ENCODE measurements at regions not wholly inside any gene's neighbourhood (a gene's known extent, or its start where the extent isn't known, plus 50 kb on each side); places are given as distances from the start of the nearest gene placed in this dataset.

DNA sequence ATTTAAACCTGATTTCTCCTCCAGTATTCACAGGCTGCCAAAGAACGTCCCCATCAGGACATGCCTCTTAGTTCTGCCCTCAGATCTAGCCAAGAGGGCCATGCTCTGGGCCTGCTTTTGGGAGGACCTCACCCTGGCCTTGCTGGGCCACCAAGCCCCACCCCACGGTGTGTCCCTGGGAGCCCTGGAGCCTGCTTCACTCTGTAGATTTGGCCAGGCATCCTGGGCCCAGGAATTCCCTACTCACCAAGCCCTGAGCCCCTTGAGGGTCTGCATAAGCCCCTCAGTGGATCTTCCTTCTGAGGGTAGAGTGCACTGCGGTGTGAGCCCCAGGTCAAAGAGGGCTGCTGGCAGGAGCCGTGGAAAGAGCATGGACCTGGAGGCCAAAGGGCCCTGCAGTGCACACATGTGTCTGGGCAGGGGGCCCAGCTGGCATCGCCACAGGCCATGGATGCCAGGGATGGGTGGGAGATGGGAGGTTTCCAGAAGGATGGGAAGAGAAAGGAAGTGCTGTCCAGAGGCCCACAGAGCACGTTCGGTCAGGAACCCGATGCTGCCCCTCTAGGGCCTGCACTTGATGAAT lies 98.0 kb downstream of the DACT2 start:
- no peak overlapping the region for H3K4me3 Mint-ChIP-seq (ENCODE audit: unreplicated experiment)
- BruUV-seq (replicated peaks), result no TSS peak
- no peak overlapping the region for H3K27ac Mint-ChIP-seq (ENCODE audit: unreplicated experiment)
- no peaks in the 10 kb centered on the region for H3K9me3 Mint-ChIP-seq (ENCODE audit: unreplicated experiment)
- DNase-seq, result no peak
- no peak for TF ChIP-seq CTCF (IDR thresholded peaks at IDR 0.05; ENCODE audit: insufficient read depth in 1 of 2, low read depth in 1 of 2, low read length in 1 of 2, severe bottlenecking in 1 of 2, unreplicated experiment in 1 of 2)
- Histone ChIP-seq H3K9me3 (no peaks in the 10 kb centered on the region), H3K4me3 (ENCODE audit: low read depth, low read length) (no peak overlapping the region), H3K36me3 (ENCODE audit: control insufficient read depth, insufficient read depth, low read length) (no peaks in the 10 kb centered on the region), H3K27me3 (replicated peaks; ENCODE audit: control insufficient read depth, insufficient read depth, low read length) (no peaks in the 10 kb centered on the region; the same call in 1 of the 2 replicates), H3K4me1 (no peaks in the 10 kb centered on the region)
- no peaks in the 10 kb centered on the region for H3K36me3 Mint-ChIP-seq (ENCODE audit: insufficient read depth, unreplicated experiment)
- POLR2A ChIA-PET, result no interaction called here
- H3K4me1 Mint-ChIP-seq (ENCODE audit: low read depth, unreplicated experiment), result peaks cover 6% of the 10 kb centered on the region
- no peaks in the 10 kb centered on the region for H3K27me3 Mint-ChIP-seq (ENCODE audit: insufficient read depth, unreplicated experiment)
- intact Hi-C loops (cut with micrococcal nuclease; ENCODE audit: unreplicated experiment), result no loop called here
- CTCF ChIA-PET, result no interaction called here

GRCh38 chr6:168221000-168221399 lies 98.6 kb downstream of the DACT2 start:
- Mint-ChIP-seq H3K36me3 (ENCODE audit: insufficient read depth, unreplicated experiment) (no peaks in the 10 kb centered on the region), H3K4me3 (ENCODE audit: unreplicated experiment) (no peak overlapping the region), H3K9me3 (ENCODE audit: unreplicated experiment) (no peaks in the 10 kb centered on the region), H3K27me3 (ENCODE audit: insufficient read depth, unreplicated experiment) (no peaks in the 10 kb centered on the region), H3K4me1 (ENCODE audit: low read depth, unreplicated experiment) (peaks cover 4% of the 10 kb centered on the region), H3K27ac (ENCODE audit: unreplicated experiment) (no peak overlapping the region)
- intact Hi-C loops (cut with micrococcal nuclease; ENCODE audit: unreplicated experiment), result no loop called here
- ChIA-PET POLR2A (no interaction called here), CTCF (no interaction called here)
- Histone ChIP-seq H3K4me1 (no peaks in the 10 kb centered on the region), H3K36me3 (ENCODE audit: control insufficient read depth, insufficient read depth, low read length) (no peaks in the 10 kb centered on the region), H3K27me3 (replicated peaks; ENCODE audit: control insufficient read depth, insufficient read depth, low read length) (no peaks in the 10 kb centered on the region; the same call in 1 of the 2 replicates), H3K9me3 (no peaks in the 10 kb centered on the region), H3K4me3 (ENCODE audit: low read depth, low read length) (no peak overlapping the region)
- no TSS peak for BruUV-seq (replicated peaks)
- TF ChIP-seq CTCF (IDR thresholded peaks at IDR 0.05; ENCODE audit: insufficient read depth in 1 of 2, low read depth in 1 of 2, low read length in 1 of 2, severe bottlenecking in 1 of 2, unreplicated experiment in 1 of 2), result no peak
- DNase-seq, result no peak

- Mint-ChIP-seq H3K4me1 (ENCODE audit: low read depth, unreplicated experiment) (no peaks in the 10 kb centered on the region), H3K4me3 (ENCODE audit: unreplicated experiment) (no peak overlapping the region), H3K36me3 (ENCODE audit: insufficient read depth, unreplicated experiment) (no peaks in the 10 kb centered on the region), H3K27ac (ENCODE audit: unreplicated experiment) (no peak overlapping the region), H3K9me3 (ENCODE audit: unreplicated experiment) (no peaks in the 10 kb centered on the region), H3K27me3 (ENCODE audit: insufficient read depth, unreplicated experiment) (no peaks in the 10 kb centered on the region)
- ChIA-PET CTCF (no interaction called here), POLR2A (no interaction called here)
- intact Hi-C loops (cut with micrococcal nuclease; ENCODE audit: unreplicated experiment), result no loop called here
- Histone ChIP-seq H3K27me3 (replicated peaks; ENCODE audit: control insufficient read depth, insufficient read depth, low read length) (no peaks in the 10 kb centered on the region; the same call in 1 of the 2 replicates), H3K4me3 (ENCODE audit: low read depth, low read length) (no peak overlapping the region), H3K36me3 (ENCODE audit: control insufficient read depth, insufficient read depth, low read length) (no peaks in the 10 kb centered on the region), H3K4me1 (no peaks in the 10 kb centered on the region), H3K9me3 (no peaks in the 10 kb centered on the region)
- no TSS peak for BruUV-seq (replicated peaks)
- DNase-seq, result no peak
- TF ChIP-seq CTCF (IDR thresholded peaks at IDR 0.05; ENCODE audit: insufficient read depth in 1 of 2, low read depth in 1 of 2, low read length in 1 of 2, severe bottlenecking in 1 of 2, unreplicated experiment in 1 of 2), result no peak
These were observed 99.8 kb downstream of the DACT2 start for GRCh38 chr6:168219804-168220203.

Measured in Caco-2 (cell line).